ENCODE measurements at regions not wholly inside any gene's neighbourhood (a gene's known extent, or its start where the extent isn't known, plus 50 kb on each side); places are given as distances from the start of the nearest gene placed in this dataset.
A peak's percentile ranks its signal among the peaks of the same experiment; 100 is the strongest.

- no peak for TF ChIP-seq CTCF (IDR thresholded peaks at IDR 0.05)
- no peak overlapping the region for H3K4me3 ChIP-seq (ENCODE audit: low read depth, low read length)
Observed at GRCh38 chr4:11908205-11908604, 479.5 kb upstream of the HS3ST1 start.

GRCh38 chr4:11904846-11905739, 476.4 kb upstream of the HS3ST1 start:
- Histone ChIP-seq H3K9ac (no peak overlapping the region), H3K9me3 (ENCODE audit: control insufficient read depth, low read length) (no peaks in the 10 kb centered on the region), H3K4me1 (no peaks in the 10 kb centered on the region), H2AFZ (no peak overlapping the region), H3K36me3 (ENCODE audit: control insufficient read depth, insufficient read depth, low read length) (no peaks in the 10 kb centered on the region), H3K4me2 (ENCODE audit: low read length) (no peak overlapping the region), H3K79me2 (no peaks in the 10 kb centered on the region), H3K4me3 (ENCODE audit: low read depth, low read length) (no peak overlapping the region), H3K27ac (peak overlapping the region; percentile 62), H3K27me3 (ENCODE audit: control insufficient read depth, insufficient read depth, low read length) (no peaks in the 10 kb centered on the region)
- no peak for TF ChIP-seq CTCF (IDR thresholded peaks at IDR 0.05)

More at GRCh38 chr4:11908205-11908604, 479.5 kb upstream of the HS3ST1 start:
- H3K36me3 ChIP-seq (ENCODE audit: control insufficient read depth, insufficient read depth, low read length) = no peaks in the 10 kb centered on the region
- no peak overlapping the region for H3K4me2 ChIP-seq (ENCODE audit: low read length)
- H3K4me1 ChIP-seq = no peaks in the 10 kb centered on the region
- H3K27me3 ChIP-seq (ENCODE audit: control insufficient read depth, insufficient read depth, low read length) = no peaks in the 10 kb centered on the region
- H2AFZ ChIP-seq = no peak overlapping the region
- H3K9ac ChIP-seq = no peak overlapping the region
- no peaks in the 10 kb centered on the region for H3K79me2 ChIP-seq
- no peaks in the 10 kb centered on the region for H3K9me3 ChIP-seq (ENCODE audit: control insufficient read depth, low read length)
- no peak overlapping the region for H3K27ac ChIP-seq

- Histone ChIP-seq H3K27ac (no peak overlapping the region), H3K4me3 (ENCODE audit: low read depth, low read length) (no peak overlapping the region), H3K4me2 (ENCODE audit: low read length) (no peak overlapping the region), H2AFZ (no peak overlapping the region), H3K9ac (no peak overlapping the region), H3K9me3 (ENCODE audit: control insufficient read depth, low read length) (no peaks in the 10 kb centered on the region), H3K4me1 (no peaks in the 10 kb centered on the region), H3K79me2 (no peaks in the 10 kb centered on the region), H3K36me3 (ENCODE audit: control insufficient read depth, insufficient read depth, low read length) (no peaks in the 10 kb centered on the region), H3K27me3 (ENCODE audit: control insufficient read depth, insufficient read depth, low read length) (no peaks in the 10 kb centered on the region)
- TF ChIP-seq CTCF (IDR thresholded peaks at IDR 0.05) = no peak
Observed at GRCh38 chr4:11904117-11904535, 475.4 kb upstream of the HS3ST1 start.

- H3K4me1 ChIP-seq = no peaks in the 10 kb centered on the region
- TF ChIP-seq CTCF (IDR thresholded peaks at IDR 0.05) = no peak
- H3K36me3 ChIP-seq (ENCODE audit: control insufficient read depth, insufficient read depth, low read length) = no peaks in the 10 kb centered on the region
- no peaks in the 10 kb centered on the region for H3K79me2 ChIP-seq
- H3K4me3 ChIP-seq (ENCODE audit: low read depth, low read length) = no peak overlapping the region
- no peaks in the 10 kb centered on the region for H3K9me3 ChIP-seq (ENCODE audit: control insufficient read depth, low read length)
- H3K9ac ChIP-seq = no peak overlapping the region
- H2AFZ ChIP-seq = no peak overlapping the region
- no peak overlapping the region for H3K4me2 ChIP-seq (ENCODE audit: low read length)
- H3K27ac ChIP-seq = no peak overlapping the region
- H3K27me3 ChIP-seq (ENCODE audit: control insufficient read depth, insufficient read depth, low read length) = no peaks in the 10 kb centered on the region
Observed at GRCh38 chr4:11901089-11901488, 472.4 kb upstream of the HS3ST1 start.

GRCh38 chr4:11900359-11900758, 471.7 kb upstream of the HS3ST1 start:
- Histone ChIP-seq H3K4me1 (no peaks in the 10 kb centered on the region), H2AFZ (no peak overlapping the region), H3K27ac (no peak overlapping the region), H3K79me2 (no peaks in the 10 kb centered on the region), H3K27me3 (ENCODE audit: control insufficient read depth, insufficient read depth, low read length) (no peaks in the 10 kb centered on the region), H3K4me3 (ENCODE audit: low read depth, low read length) (no peak overlapping the region), H3K9me3 (ENCODE audit: control insufficient read depth, low read length) (no peaks in the 10 kb centered on the region), H3K9ac (no peak overlapping the region), H3K36me3 (ENCODE audit: control insufficient read depth, insufficient read depth, low read length) (no peaks in the 10 kb centered on the region), H3K4me2 (ENCODE audit: low read length) (no peak overlapping the region)
- TF ChIP-seq CTCF (IDR thresholded peaks at IDR 0.05) = no peak
